ENCODE measurements at regions not wholly inside any gene's neighbourhood (a gene's known extent, or its start where the extent isn't known, plus 50 kb on each side); places are given as distances from the start of the nearest gene placed in this dataset.

- no peak overlapping the region for H4K5ac ChIP-seq (ENCODE audit: insufficient read length, low read depth, low read length)
- H4K91ac ChIP-seq (replicated peaks; ENCODE audit: insufficient read length, low read length) = no peak overlapping the region
- DNase-seq (ENCODE audit: low read depth in 1 of 2, low spot score in 2 of 2) (no peak), FAIRE-seq (peak; percentile 75)
- H3K14ac ChIP-seq (ENCODE audit: insufficient read length) = no peak overlapping the region
- H3K9me3 ChIP-seq (ENCODE audit: insufficient read depth in 2 of 2, low read depth in 1 of 2, low read length in 1 of 2) = no peaks in the 10 kb centered on the region
- H3K9ac ChIP-seq (replicated peaks in 1 of 4; ENCODE audit: extremely low read depth in 1 of 4, low read depth in 3 of 4, low read length in 3 of 4) = no peak overlapping the region
- no peak overlapping the region for H2BK20ac ChIP-seq (ENCODE audit: low read length)
- H3K18ac ChIP-seq (ENCODE audit: extremely low read depth, low read length) = no peak overlapping the region
- H3K4me1 ChIP-seq (replicated peaks in 1 of 4; ENCODE audit: control insufficient read depth in 3 of 4, insufficient read depth in 4 of 4, low read length in 3 of 4) = peaks cover 0 to 6% (median 0%) of the 10 kb centered on the region in 4 experiments; a peak in 4 of 7 replicates
- 75% methylated on average over 4 of the region's 4 CpGs; no CpG with 5 or more reads in 1 of the 2 experiments for WGBS, 2 experiments (ENCODE audit: extremely low coverage in 1 of 2, insufficient coverage in 1 of 2, insufficient read length in 1 of 2, insufficient replicate concordance in 2 of 2, low coverage in 1 of 2, low lambda C conversion rate in 2 of 2, missing lambda C conversion rate in 1 of 2)
- no peak overlapping the region for H3K56ac ChIP-seq (replicated peaks; ENCODE audit: insufficient read length, low read depth, low read length)
- H3K79me2 ChIP-seq (ENCODE audit: control insufficient read depth in 1 of 2, insufficient read depth in 2 of 2, low read length in 2 of 2) = no peaks in the 10 kb centered on the region
- no peak overlapping the region for H2AFZ ChIP-seq (ENCODE audit: low read length)
- no peaks in the 10 kb centered on the region; a peak in 1 of 7 replicates for H3K27me3 ChIP-seq (replicated peaks in 1 of 4; ENCODE audit: control insufficient read depth in 3 of 4, extremely low read depth in 1 of 4, insufficient read depth in 3 of 4, low read length in 3 of 4)
- CTCF ChIA-PET (ENCODE audit: partially characterized antibody) = interaction anchor here (0.6 to 2.5 kb wide), 4 partner anchors 10 to 859 kb away, joined by 3 to 10 read pairs (median 6); no protein-coding TSS in a partner anchor
- H3K23ac ChIP-seq (ENCODE audit: insufficient read length) = no peak overlapping the region
- no peak overlapping the region for H2BK120ac ChIP-seq (replicated peaks; ENCODE audit: low read depth, low read length)
- no peaks in the 10 kb centered on the region for H3K23me2 ChIP-seq (ENCODE audit: low read depth, low read length)
- H2BK12ac ChIP-seq (ENCODE audit: low read depth, low read length) = no peak overlapping the region
- no peaks in the 10 kb centered on the region for H3K36me3 ChIP-seq (ENCODE audit: control insufficient read depth in 2 of 4, insufficient read depth in 4 of 4, low read length in 3 of 4)
- no peaks in the 10 kb centered on the region for H3K79me1 ChIP-seq (ENCODE audit: low read depth, low read length)
- H4K20me1 ChIP-seq (replicated peaks in 1 of 2; ENCODE audit: control insufficient read depth in 1 of 2, insufficient read depth in 2 of 2, low read length in 2 of 2) = no peaks in the 10 kb centered on the region
- H2BK5ac ChIP-seq (ENCODE audit: low read depth, low read length) = no peak overlapping the region
- H3K4ac ChIP-seq (replicated peaks; ENCODE audit: insufficient read length, low read depth, low read length) = no peak overlapping the region
- H3K4me2 ChIP-seq (ENCODE audit: insufficient read depth in 1 of 2, low read depth in 2 of 2, low read length in 2 of 2) = no peak overlapping the region
- H4K8ac ChIP-seq (ENCODE audit: extremely low read depth, insufficient read depth, low read length) = no peak overlapping the region
- H3K4me3 ChIP-seq (ENCODE audit: extremely low read depth in 1 of 4, insufficient read depth in 2 of 4, low read depth in 3 of 4, low read length in 4 of 4) = no peak overlapping the region
- no peak overlapping the region for H3K27ac ChIP-seq (ENCODE audit: low read depth, low read length)
- no peak overlapping the region for H2AK5ac ChIP-seq (ENCODE audit: low read depth, low read length)
- H2BK15ac ChIP-seq (ENCODE audit: low read length) = no peak overlapping the region
- POLR2A ChIA-PET (ENCODE audit: partially characterized antibody) = no interaction called here
- TF ChIP-seq SIX5 (IDR thresholded peaks at IDR 0.05; ENCODE audit: low read depth, low read length) (peak; percentile 42), GABPA (IDR thresholded peaks at IDR 0.05; ENCODE audit: borderline replicate concordance, insufficient read depth, low read length) (no peak), BRCA1 (IDR thresholded peaks at IDR 0.05; ENCODE audit: low read depth, low read length) (no peak), SRF (IDR thresholded peaks at IDR 0.05; ENCODE audit: low read depth, low read length) (no peak), POU5F1 (IDR thresholded peaks at IDR 0.05; ENCODE audit: low read depth, low read length) (no peak), NRF1 (IDR thresholded peaks at IDR 0.05; ENCODE audit: low read depth, low read length) (no peak), SIN3A (conservative IDR thresholded peaks at IDR 0.05 in 1 of 2, IDR thresholded peaks at IDR 0.05 in 1 of 2; ENCODE audit: low read depth in 1 of 2, low read length in 2 of 2) (no peak), TEAD4 (IDR thresholded peaks at IDR 0.05; ENCODE audit: low read depth, low read length) (no peak), EP300 (IDR thresholded peaks at IDR 0.05; ENCODE audit: borderline replicate concordance in 1 of 2, low read depth in 2 of 2, low read length in 2 of 2) (no peak), YY1 (IDR thresholded peaks at IDR 0.05; ENCODE audit: low read depth, low read length) (peak; percentile 48; the same call in 1 of the 2 replicates), ZNF274 (IDR thresholded peaks at IDR 0.05; ENCODE audit: borderline replicate concordance, extremely low read depth, low read length) (no peak), RFX5 (IDR thresholded peaks at IDR 0.05; ENCODE audit: borderline replicate concordance, low read depth, low read length) (no peak), POLR2AphosphoS5 (IDR thresholded peaks at IDR 0.05; ENCODE audit: low read depth, low read length) (no peak), CEBPB (IDR thresholded peaks at IDR 0.05; ENCODE audit: low read depth, low read length) (no peak), TBP (IDR thresholded peaks at IDR 0.05; ENCODE audit: low read depth, low read length) (no peak)
These were observed 163.0 kb upstream of the IGSF21 start for GRCh38 chr1:17944646-17945045.
